ENCODE measurements at regions not wholly inside any gene's neighbourhood (a gene's known extent, or its start where the extent isn't known, plus 50 kb on each side); places are given as distances from the start of the nearest gene placed in this dataset.

DNA sequence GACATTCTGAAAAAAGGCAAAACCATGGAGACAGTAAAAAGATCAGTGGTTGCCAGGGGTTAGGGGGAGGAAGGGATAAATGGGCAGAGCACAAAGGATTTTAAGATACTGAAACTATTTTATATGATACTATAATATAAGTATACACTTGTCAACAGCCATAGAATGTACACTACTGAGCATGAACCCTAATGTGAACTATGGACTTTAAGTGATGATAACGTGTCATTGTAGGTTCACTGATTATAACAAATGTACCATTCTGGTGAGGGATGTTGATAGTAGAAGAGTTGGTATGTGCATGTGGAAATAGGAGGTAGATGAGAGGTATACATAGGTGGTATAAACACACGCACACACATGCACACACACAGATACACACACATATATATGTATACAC is 241.6 kb downstream of the NOL4 start:
- CTCF ChIA-PET: no interaction called here
- no peak for DNase-seq (ENCODE audit: low read depth, low spot score)
- POLR2A ChIA-PET: no interaction called here
- TF ChIP-seq, protein P1, sequence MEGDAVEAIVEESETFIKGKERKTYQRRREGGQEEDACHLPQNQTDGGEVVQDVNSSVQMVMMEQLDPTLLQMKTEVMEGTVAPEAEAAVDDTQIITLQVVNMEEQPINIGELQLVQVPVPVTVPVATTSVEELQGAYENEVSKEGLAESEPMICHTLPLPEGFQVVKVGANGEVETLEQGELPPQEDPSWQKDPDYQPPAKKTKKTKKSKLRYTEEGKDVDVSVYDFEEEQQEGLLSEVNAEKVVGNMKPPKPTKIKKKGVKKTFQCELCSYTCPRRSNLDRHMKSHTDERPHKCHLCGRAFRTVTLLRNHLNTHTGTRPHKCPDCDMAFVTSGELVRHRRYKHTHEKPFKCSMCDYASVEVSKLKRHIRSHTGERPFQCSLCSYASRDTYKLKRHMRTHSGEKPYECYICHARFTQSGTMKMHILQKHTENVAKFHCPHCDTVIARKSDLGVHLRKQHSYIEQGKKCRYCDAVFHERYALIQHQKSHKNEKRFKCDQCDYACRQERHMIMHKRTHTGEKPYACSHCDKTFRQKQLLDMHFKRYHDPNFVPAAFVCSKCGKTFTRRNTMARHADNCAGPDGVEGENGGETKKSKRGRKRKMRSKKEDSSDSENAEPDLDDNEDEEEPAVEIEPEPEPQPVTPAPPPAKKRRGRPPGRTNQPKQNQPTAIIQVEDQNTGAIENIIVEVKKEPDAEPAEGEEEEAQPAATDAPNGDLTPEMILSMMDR (IDR thresholded peaks at IDR 0.05; ENCODE audit: insufficient read depth, low read length, missing control alignments): no peak
- H3K4me3 ChIP-seq (ENCODE audit: low read depth, low read length): no peak overlapping the region

DNA sequence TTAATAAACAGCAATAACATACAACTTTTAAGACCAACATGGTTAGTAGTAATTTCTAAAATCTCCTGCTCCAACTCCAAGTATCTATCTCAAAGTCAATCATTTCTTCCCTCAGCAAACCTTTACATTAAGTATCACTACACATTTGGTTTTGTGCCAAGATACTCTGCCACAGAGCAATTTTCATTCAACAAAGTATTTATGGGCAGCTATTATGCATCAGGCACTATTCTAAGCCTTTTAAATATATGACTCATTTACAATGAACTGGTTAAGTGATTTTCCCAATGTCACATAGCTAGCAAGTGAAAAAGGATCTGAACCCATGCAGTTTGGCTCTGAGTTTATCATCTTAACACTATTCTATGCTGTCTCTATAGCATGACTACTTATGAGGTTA is 264.3 kb downstream of the NOL4 start:
- POLR2A ChIA-PET: no interaction called here
- no peak overlapping the region for H3K4me3 ChIP-seq (ENCODE audit: low read depth, low read length)
- CTCF ChIA-PET: no interaction called here
- TF ChIP-seq, protein P1 (IDR thresholded peaks at IDR 0.05; ENCODE audit: insufficient read depth, low read length, missing control alignments): no peak
- no peak for DNase-seq (ENCODE audit: low read depth, low spot score)

DNA sequence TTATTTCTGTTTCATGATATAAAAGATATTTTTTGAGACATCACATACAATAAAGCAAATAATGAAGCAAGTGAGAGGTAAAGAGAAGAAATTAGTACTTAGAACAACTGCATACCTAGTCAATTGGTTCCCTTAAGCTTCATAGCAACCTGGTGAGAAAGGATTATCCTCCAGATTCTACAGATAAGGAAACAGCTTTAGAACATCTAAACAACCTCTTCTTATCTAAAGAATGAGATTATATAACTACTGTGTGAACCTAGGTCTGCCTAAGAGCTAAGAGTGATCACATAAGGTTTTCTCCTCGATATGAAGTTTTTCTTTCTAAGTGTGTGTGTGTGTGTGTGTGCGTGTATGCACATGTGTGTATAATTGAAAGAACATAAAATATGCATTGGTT is 265.1 kb downstream of the NOL4 start:
- no peak for DNase-seq (ENCODE audit: low read depth, low spot score)
- ChIA-PET CTCF (no interaction called here), POLR2A (no interaction called here)
- TF ChIP-seq, protein P1 (IDR thresholded peaks at IDR 0.05; ENCODE audit: insufficient read depth, low read length, missing control alignments): no peak
- no peak overlapping the region for H3K4me3 ChIP-seq (ENCODE audit: low read depth, low read length)

DNA sequence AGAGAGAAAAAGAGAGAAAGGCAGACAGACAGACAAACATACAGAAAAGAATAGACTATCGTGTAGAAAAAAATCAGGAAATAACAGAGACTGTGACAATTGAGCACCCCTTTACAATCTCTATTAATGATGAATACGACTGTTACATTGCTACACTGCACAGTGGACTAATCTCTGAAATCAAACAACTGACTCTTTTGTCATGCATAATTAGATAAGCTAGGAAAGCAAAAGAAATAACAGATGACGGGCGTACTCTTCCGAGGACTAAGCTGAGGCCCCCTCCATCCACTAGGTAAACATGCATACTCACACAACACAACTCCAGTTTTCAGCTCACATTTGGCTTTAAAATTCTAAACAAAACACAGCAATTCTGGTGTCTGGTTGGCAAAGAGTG is 267.0 kb downstream of the NOL4 start:
- no peak overlapping the region for H3K4me3 ChIP-seq (ENCODE audit: low read depth, low read length)
- ChIA-PET CTCF (no interaction called here), POLR2A (no interaction called here)
- no peak for DNase-seq (ENCODE audit: low read depth, low spot score)
- TF ChIP-seq, protein P1 (IDR thresholded peaks at IDR 0.05; ENCODE audit: insufficient read depth, low read length, missing control alignments): no peak

DNA sequence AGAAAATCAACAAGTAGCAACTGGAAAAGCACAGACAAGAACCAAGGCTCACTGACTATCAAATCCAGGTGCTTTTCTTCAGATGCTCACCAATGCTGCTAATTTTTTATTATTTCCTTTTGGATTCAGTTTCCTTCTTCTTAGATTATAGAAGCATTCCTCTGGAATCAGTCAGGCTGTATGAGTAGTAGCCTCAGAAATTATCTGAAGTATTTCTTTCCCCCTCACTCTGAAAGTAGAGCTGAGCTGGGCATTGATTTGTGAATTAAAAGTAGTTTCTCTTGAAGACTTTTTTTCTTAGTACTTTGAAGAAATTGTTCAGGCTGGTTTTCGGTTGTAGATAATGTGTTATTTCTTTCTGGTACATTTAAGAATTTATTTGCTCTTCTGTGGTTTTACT is 273.7 kb downstream of the NOL4 start:
- no peak for DNase-seq (ENCODE audit: low read depth, low spot score)
- TF ChIP-seq, protein P1 (IDR thresholded peaks at IDR 0.05; ENCODE audit: insufficient read depth, low read length, missing control alignments): no peak
- no peak overlapping the region for H3K4me3 ChIP-seq (ENCODE audit: low read depth, low read length)
- POLR2A ChIA-PET: no interaction called here
- CTCF ChIA-PET: no interaction called here

DNA sequence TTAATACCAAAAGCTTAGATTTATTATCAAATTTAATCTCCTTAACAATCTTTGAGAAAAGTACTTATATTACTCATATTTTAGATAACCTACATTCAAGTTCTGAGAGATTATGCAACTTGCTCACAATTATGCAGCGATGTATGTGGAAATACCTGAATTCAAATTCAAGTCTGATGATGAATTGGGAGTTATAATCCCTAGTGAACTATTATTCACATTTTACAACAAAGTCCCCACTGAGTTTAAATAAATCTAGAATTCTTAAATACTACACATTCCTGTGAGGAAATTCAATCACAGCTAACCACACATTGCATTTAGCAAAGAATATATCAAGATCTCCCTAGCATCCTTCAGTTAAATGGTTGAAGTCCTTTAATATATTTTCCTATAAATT is 278.4 kb downstream of the NOL4 start:
- H3K4me3 ChIP-seq (ENCODE audit: low read depth, low read length): no peak overlapping the region
- DNase-seq (ENCODE audit: low read depth, low spot score): no peak
- ChIA-PET CTCF (no interaction called here), POLR2A (no interaction called here)
- TF ChIP-seq, protein P1 (IDR thresholded peaks at IDR 0.05; ENCODE audit: insufficient read depth, low read length, missing control alignments): no peak
